AG04450 (cell line): ENCODE measurements at regions not wholly inside any gene's neighbourhood (a gene's known extent, or its start where the extent isn't known, plus 50 kb on each side); places are given as distances from the start of the nearest gene placed in this dataset.
A peak's percentile ranks its signal among the peaks of the same experiment; 100 is the strongest.

Experiments
- CTCF ChIA-PET: fragments of 300-600, 350-600 bp; formaldehyde crosslinking; extraction: SDS; loops from one replicate; lab custom pipeline; 2022; ENCODE audit warnings: antibody characterized with exemption, inconsistent platforms; lab: Charles Lee
- POLR2A ChIA-PET: fragments of 350-600 bp; formaldehyde crosslinking; extraction: SDS; loops from one replicate; lab custom pipeline; 2021; ENCODE audit warnings: antibody characterized with exemption, inconsistent platforms; lab: Yijun Ruan, JAX
- DNase-seq: peaks from one replicate; pipeline ENCODE4 v3.0.0-alpha.2; 2011; ENCODE audit warnings: low read depth, low spot score
- H3K27ac ChIP-seq: one replicate; pipeline ENCODE4 v1.5.1; 2012; ENCODE audit warnings: low read depth, low read length, control low read depth
- H3K27me3 ChIP-seq: one replicate; pipeline ENCODE4 v1.6.0; 2012; ENCODE audit warnings: low read length; ENCODE audit not compliant: control insufficient read depth, insufficient read depth
- H3K4me3 ChIP-seq: 2 replicates; pipeline ENCODE4 v1.5.1; 2011; ENCODE audit warnings: mild to moderate bottlenecking, low read depth, low read length, control low read depth
- H3K9me3 ChIP-seq: 2 replicates; pipeline ENCODE4 v1.5.1; 2012; ENCODE audit warnings: low read length; ENCODE audit not compliant: control insufficient read depth, insufficient read depth
- TF ChIP-seq, protein P1 (sequence below): IDR thresholded peaks from 2 replicates; pipeline ENCODE4 v1.5.1; 2011; ENCODE audit warnings: low read depth, low read length, control low read depth, inconsistent platforms

DNA sequence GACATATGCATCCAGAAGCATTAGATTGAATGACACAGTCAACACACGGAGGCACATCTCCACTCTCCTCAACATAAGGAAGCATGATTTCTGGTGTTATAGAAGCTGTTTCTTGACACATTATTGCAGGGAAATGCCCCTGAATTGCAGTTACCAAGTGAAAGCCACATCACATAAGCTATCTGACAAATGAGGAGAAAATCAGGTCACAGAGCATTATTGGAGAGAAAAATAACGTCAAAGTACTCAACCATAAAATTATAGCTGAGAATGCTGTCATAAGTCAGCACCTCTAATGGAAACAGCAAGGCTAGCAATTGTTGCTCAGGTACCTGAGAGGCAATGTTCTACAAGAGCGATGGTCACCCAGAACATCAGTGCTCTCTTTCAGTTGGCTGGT lies 169.9 kb upstream of the PALMD start:
- Histone ChIP-seq H3K27me3 (no peaks in the 10 kb centered on the region), H3K9me3 (no peaks in the 10 kb centered on the region), H3K27ac (no peak overlapping the region), H3K4me3 (no peak overlapping the region)
- DNase-seq = no peak
- ChIA-PET POLR2A (no interaction called here), CTCF (interaction anchor here (1.8 kb wide), 1 partner anchor 295 kb away, joined by 5 read pairs; no protein-coding TSS in a partner anchor)
- TF ChIP-seq, protein P1, sequence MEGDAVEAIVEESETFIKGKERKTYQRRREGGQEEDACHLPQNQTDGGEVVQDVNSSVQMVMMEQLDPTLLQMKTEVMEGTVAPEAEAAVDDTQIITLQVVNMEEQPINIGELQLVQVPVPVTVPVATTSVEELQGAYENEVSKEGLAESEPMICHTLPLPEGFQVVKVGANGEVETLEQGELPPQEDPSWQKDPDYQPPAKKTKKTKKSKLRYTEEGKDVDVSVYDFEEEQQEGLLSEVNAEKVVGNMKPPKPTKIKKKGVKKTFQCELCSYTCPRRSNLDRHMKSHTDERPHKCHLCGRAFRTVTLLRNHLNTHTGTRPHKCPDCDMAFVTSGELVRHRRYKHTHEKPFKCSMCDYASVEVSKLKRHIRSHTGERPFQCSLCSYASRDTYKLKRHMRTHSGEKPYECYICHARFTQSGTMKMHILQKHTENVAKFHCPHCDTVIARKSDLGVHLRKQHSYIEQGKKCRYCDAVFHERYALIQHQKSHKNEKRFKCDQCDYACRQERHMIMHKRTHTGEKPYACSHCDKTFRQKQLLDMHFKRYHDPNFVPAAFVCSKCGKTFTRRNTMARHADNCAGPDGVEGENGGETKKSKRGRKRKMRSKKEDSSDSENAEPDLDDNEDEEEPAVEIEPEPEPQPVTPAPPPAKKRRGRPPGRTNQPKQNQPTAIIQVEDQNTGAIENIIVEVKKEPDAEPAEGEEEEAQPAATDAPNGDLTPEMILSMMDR = no peak

DNA sequence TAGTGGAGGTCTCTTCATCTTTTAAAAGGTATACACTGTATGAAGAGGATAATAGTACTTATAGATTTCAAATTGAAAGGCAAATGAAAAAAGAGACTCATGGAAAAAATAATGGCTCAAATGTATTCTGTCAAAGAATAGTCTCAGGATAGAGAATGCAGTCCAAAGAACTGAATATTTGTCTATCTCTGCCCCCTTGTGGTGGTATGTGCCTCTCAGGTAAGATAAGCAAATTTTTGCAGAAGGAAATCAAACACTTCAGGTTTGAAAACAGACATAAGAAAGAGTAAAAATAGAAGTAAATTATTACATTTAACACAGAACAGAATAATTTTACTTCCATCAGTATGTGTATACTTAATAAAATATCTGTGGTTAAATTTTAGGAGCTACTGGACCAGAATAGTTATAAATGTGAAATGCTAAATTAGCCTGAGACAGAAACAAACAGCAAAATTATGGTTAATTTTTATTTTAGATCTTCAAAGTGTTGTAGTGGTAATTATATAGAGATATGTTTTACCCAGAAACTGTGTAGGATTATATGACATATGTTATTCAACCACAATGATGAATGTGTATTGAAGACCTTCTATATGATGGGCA lies 164.4 kb upstream of the PALMD start:
- Histone ChIP-seq H3K27me3 (no peaks in the 10 kb centered on the region), H3K4me3 (no peak overlapping the region), H3K9me3 (no peaks in the 10 kb centered on the region), H3K27ac (no peak overlapping the region)
- CTCF ChIA-PET = interaction anchor here (0.6 to 6.7 kb wide), 52 partner anchors 8 to 732 kb away, joined by 3 to 137 read pairs (median 4); no protein-coding TSS in a partner anchor
- TF ChIP-seq, protein P1 = peak; percentile 79
- POLR2A ChIA-PET = no interaction called here
- DNase-seq = no peak

- ChIA-PET CTCF (interaction anchor here (0.6 to 6.7 kb wide), 38 partner anchors 10 to 733 kb away, joined by 3 to 137 read pairs (median 4); no protein-coding TSS in a partner anchor), POLR2A (no interaction called here)
- no peak for DNase-seq
- Histone ChIP-seq H3K27me3 (no peaks in the 10 kb centered on the region), H3K9me3 (no peaks in the 10 kb centered on the region), H3K4me3 (no peak overlapping the region), H3K27ac (no peak overlapping the region)
- TF ChIP-seq, protein P1 = no peak
Measured at GRCh38 chr1:99482286-99482685, 163.6 kb upstream of the PALMD start.

GRCh38 chr1:99482750-99483149 lies 163.2 kb upstream of the PALMD start:
- no peak overlapping the region for H3K4me3 ChIP-seq
- H3K27ac ChIP-seq = no peak overlapping the region
- TF ChIP-seq, protein P1 = no peak
- ChIA-PET POLR2A (no interaction called here), CTCF (interaction anchor here (0.6 to 6.7 kb wide), 21 partner anchors 10 to 733 kb away, joined by 3 to 137 read pairs (median 10); no protein-coding TSS in a partner anchor)
- H3K9me3 ChIP-seq = no peaks in the 10 kb centered on the region
- H3K27me3 ChIP-seq = no peaks in the 10 kb centered on the region
- no peak for DNase-seq

GRCh38 chr1:99490031-99490430 lies 155.9 kb upstream of the PALMD start:
- no peak overlapping the region for H3K27ac ChIP-seq
- no peak for DNase-seq
- no peaks in the 10 kb centered on the region for H3K27me3 ChIP-seq
- ChIA-PET POLR2A (no interaction called here), CTCF (interaction anchor here (0.9 to 1.3 kb wide), 2 partner anchors 9 to 217 kb away, joined by 3 to 4 read pairs; no protein-coding TSS in a partner anchor)
- TF ChIP-seq, protein P1 = no peak
- H3K9me3 ChIP-seq = no peaks in the 10 kb centered on the region
- no peak overlapping the region for H3K4me3 ChIP-seq
